ENCODE measurements at regions not wholly inside any gene's neighbourhood (a gene's known extent, or its start where the extent isn't known, plus 50 kb on each side); places are given as distances from the start of the nearest gene placed in this dataset.

DNA sequence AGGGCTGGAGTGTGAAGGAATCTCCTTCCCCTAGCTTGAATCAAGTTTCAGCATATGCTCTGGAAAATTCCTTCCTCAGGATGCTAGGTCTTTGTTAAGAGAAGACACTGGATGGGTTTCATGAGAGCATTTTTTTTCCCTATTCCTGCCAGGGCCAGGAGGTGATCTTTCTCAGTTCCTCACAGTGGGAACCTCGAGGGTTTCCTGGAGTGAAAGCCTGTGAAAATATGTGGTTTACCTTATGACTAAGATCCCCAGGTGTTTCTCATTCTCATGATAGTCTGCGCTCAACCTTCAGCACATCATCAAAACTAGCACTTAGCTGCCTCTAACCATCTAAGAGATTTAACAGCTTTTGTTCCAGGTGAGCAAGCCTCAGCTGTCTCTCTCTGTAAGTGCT is 985.3 kb upstream of the FAT3 start:
- Histone ChIP-seq H3K27ac (ENCODE audit: low read depth in 2 of 2, low read length in 1 of 2) (no peak overlapping the region), H3K27me3 (ENCODE audit: insufficient read depth) (no peaks in the 10 kb centered on the region), H2AFZ (ENCODE audit: low read depth) (no peak overlapping the region), H3K36me3 (replicated peaks in 1 of 2; ENCODE audit: control insufficient read depth in 1 of 2, insufficient read depth in 2 of 2, low read length in 1 of 2) (no peaks in the 10 kb centered on the region), H3K4me1 (ENCODE audit: control insufficient read depth in 1 of 2, insufficient read depth in 2 of 2, low read depth in 1 of 2, low read length in 1 of 2) (no peaks in the 10 kb centered on the region), H3K9me2 (no peaks in the 10 kb centered on the region), H3F3A (replicated peaks; ENCODE audit: insufficient read depth) (no peaks in the 10 kb centered on the region), H3K79me2 (ENCODE audit: insufficient read depth) (no peaks in the 10 kb centered on the region), H3K9ac (no peak overlapping the region), H3K4me3 (ENCODE audit: low read depth in 2 of 2, low read length in 1 of 2) (no peak overlapping the region), H3K9me3 (no peaks in the 10 kb centered on the region), H4K20me1 (ENCODE audit: insufficient read depth) (no peaks in the 10 kb centered on the region), H3K4me2 (no peak overlapping the region)
- DNase-seq, result no peak
- POLR2A ChIA-PET, result no interaction called here
- CTCF ChIA-PET, result interaction anchor here (1.2 to 1.4 kb wide), 2 partner anchors 8 to 9 kb away, joined by 4 to 5 read pairs; no protein-coding TSS in a partner anchor
- 33% methylated on average over 2 of the region's 2 CpGs for WGBS (ENCODE audit: low lambda C conversion rate)
- TF ChIP-seq, protein P1, sequence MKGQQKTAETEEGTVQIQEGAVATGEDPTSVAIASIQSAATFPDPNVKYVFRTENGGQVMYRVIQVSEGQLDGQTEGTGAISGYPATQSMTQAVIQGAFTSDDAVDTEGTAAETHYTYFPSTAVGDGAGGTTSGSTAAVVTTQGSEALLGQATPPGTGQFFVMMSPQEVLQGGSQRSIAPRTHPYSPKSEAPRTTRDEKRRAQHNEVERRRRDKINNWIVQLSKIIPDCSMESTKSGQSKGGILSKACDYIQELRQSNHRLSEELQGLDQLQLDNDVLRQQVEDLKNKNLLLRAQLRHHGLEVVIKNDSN (IDR thresholded peaks at IDR 0.05; ENCODE audit: borderline replicate concordance, low read depth), result no peak
- TF ChIP-seq JUND (IDR thresholded peaks at IDR 0.05), result no peak
- TF ChIP-seq, protein P2, sequence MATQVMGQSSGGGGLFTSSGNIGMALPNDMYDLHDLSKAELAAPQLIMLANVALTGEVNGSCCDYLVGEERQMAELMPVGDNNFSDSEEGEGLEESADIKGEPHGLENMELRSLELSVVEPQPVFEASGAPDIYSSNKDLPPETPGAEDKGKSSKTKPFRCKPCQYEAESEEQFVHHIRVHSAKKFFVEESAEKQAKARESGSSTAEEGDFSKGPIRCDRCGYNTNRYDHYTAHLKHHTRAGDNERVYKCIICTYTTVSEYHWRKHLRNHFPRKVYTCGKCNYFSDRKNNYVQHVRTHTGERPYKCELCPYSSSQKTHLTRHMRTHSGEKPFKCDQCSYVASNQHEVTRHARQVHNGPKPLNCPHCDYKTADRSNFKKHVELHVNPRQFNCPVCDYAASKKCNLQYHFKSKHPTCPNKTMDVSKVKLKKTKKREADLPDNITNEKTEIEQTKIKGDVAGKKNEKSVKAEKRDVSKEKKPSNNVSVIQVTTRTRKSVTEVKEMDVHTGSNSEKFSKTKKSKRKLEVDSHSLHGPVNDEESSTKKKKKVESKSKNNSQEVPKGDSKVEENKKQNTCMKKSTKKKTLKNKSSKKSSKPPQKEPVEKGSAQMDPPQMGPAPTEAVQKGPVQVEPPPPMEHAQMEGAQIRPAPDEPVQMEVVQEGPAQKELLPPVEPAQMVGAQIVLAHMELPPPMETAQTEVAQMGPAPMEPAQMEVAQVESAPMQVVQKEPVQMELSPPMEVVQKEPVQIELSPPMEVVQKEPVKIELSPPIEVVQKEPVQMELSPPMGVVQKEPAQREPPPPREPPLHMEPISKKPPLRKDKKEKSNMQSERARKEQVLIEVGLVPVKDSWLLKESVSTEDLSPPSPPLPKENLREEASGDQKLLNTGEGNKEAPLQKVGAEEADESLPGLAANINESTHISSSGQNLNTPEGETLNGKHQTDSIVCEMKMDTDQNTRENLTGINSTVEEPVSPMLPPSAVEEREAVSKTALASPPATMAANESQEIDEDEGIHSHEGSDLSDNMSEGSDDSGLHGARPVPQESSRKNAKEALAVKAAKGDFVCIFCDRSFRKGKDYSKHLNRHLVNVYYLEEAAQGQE (IDR thresholded peaks at IDR 0.05; ENCODE audit: low read depth, low read length), result no peak
- TF ChIP-seq EZH2phosphoT487 (IDR thresholded peaks at IDR 0.05; ENCODE audit: borderline replicate concordance, low read depth), result no peak
- TF ChIP-seq USF2 (IDR thresholded peaks at IDR 0.05; ENCODE audit: borderline replicate concordance, low read depth, low read length), result no peak
- TF ChIP-seq MEF2A (IDR thresholded peaks at IDR 0.05; ENCODE audit: borderline replicate concordance, low read depth), result no peak
- no peak for TF ChIP-seq FOXJ3 (CRISPR knock-in tag; IDR thresholded peaks at IDR 0.05)
- TF ChIP-seq, protein P3, sequence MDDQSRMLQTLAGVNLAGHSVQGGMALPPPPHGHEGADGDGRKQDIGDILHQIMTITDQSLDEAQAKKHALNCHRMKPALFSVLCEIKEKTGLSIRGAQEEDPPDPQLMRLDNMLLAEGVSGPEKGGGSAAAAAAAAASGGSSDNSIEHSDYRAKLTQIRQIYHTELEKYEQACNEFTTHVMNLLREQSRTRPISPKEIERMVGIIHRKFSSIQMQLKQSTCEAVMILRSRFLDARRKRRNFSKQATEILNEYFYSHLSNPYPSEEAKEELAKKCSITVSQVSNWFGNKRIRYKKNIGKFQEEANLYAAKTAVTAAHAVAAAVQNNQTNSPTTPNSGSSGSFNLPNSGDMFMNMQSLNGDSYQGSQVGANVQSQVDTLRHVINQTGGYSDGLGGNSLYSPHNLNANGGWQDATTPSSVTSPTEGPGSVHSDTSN (IDR thresholded peaks at IDR 0.05), result no peak
- TF ChIP-seq SMC3 (IDR thresholded peaks at IDR 0.05; ENCODE audit: low read depth, low read length), result no peak
- TF ChIP-seq SIN3A (IDR thresholded peaks at IDR 0.05; ENCODE audit: borderline replicate concordance, low read depth, low read length), result no peak
- TF ChIP-seq TEAD4 (IDR thresholded peaks at IDR 0.05; ENCODE audit: borderline replicate concordance, insufficient read depth), result no peak

Measured in SK-N-SH (cell line).